Hippocampal formation (tissue), 2 donors: ENCODE measurements at regions not wholly inside any gene's neighbourhood (a gene's known extent, or its start where the extent isn't known, plus 50 kb on each side); places are given as distances from the start of the nearest gene placed in this dataset.
"Not testable (repeated sequence)": the region's sequence is repeated elsewhere in the genome, so short reads cannot be mapped to it uniquely, and the experiment has no call there.

Source experiments
- DNase-seq, 2 donors: peaks; one replicate each; lab custom pipeline; 2025; lab: John Stamatoyannopoulos, UW

- DNase-seq = no peak
Observed at GRCh38 chr4:79611026-79611425, 203.0 kb upstream of the GK2 start.

GRCh38 chr4:79609817-79610216 is 201.8 kb upstream of the GK2 start:
- DNase-seq = no peak

DNA sequence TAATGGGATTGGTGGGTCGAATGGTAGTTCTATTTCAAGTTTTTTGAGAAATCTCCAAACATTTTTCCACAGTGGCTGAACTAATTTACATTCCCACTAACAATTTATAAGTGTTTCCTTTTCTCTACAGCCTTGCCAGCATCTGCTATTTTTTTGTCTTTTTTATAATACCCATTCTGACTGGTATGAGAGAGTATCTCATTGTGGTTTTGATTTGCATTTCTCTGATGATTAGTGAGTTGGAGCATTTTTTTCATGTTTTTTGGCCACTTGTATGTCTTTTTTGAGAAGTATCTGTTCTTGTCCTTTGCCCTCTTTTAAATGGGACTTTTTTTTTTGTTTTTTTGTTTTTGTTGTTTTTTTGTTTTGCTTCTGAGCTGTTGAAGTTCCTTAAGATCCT is 200.0 kb upstream of the GK2 start:
- no peak for DNase-seq

DNA sequence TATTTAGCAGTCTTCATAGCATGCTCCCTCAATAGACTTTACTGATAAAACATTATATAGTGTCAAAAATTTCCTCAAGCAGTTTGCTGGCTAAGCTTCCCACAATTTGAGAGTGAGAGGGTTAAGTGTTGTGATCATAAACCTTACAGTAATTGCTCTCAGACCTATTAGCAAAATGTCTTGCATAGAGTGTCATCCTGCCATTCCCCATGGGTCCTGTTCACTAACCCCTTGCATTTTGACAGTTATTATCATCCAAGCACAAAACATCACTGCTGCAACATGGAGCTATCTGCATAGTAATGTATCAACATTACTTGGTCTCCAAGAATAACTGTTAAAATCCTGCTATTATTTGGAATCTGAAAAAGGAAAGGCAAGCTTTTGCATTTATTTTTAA is 196.1 kb upstream of the GK2 start:
- no peak for DNase-seq

- no peak for DNase-seq
Observed at GRCh38 chr4:79603681-79604080, 195.7 kb upstream of the GK2 start.

DNA sequence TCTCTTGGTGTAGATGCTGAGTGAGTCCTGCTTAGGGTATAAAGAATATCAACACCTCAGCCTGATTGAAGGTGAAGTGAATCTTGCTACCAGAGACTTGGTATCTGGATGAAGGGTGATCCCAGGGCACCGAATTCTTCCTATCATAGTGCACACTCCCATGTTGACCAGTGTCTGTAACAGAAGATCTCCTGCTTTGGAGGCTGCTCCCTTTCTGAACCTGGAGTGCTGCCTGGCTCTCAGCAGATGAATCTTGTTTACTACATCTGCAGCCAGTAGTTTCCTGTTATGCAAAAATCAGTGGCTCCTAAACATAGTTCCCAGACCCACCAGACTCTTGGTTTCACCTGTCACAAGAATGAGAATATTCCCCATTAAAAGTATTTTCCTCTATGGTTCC is 191.7 kb upstream of the GK2 start:
- DNase-seq = no peak

DNA sequence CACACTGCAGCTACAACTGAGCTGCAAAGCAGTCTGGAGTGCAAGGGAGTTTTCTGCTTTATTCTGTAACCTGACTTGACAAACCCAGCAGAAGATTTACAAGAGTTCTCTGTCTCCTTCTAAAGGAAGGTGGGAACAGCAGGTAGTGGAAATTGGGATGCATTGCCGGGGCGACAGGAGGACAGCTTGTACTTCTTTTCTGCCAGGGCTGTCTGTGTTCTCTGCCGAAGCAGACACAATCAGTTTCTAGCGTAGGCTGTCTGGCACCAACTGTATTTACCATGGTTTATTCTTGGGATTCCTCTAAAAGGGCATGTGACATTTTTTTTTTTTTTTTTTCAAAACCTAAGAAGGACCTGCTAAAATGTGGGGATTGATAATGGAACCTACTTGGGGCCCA is 190.8 kb upstream of the GK2 start:
- DNase-seq = peak in 1 of 2 donors; percentile 28

DNA sequence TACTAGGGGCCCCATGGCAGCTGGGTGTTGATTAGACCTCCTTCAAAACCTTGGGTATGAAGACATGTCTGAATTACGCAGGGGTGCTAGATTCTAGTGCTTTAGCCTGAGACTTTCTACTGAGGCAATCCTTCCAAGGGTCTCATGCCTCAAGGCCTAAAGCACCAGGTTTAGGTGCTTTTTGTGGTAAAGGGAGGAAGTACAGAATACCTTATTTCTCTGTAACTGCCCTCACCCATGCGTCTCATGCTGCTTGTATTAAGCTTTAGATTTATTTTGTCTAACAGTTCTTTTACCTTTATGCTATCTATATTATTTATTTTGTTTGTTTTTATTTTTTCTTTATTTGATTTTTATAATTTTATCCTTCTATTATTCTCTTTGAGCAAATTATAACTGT is 190.2 kb upstream of the GK2 start:
- no peak for DNase-seq

GRCh38 chr4:79597266-79597665 is 189.2 kb upstream of the GK2 start:
- no peak for DNase-seq

DNA sequence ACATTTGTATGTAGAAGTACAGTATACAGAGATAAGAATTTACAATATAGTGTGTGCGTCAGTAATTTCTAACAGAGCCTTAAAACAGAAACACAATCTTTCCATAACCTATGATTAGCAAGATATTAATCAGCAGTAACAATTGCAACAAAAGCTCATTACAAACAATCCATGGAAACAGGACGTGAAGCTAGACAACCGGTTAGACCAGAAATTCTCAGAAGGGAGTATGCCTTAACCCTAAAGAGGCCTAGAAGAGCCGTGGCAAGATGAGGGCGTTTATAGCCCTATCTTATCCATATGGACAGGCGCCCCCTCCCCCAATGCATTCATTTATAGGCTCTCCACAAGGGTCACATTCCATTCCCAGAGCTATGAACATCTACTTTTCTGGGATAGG is 184.2 kb upstream of the GK2 start:
- DNase-seq = not testable (repeated sequence)

- no peak for DNase-seq
Observed at GRCh38 chr4:79588679-79589078, 180.7 kb upstream of the GK2 start.

GRCh38 chr4:79587207-79587606 is 179.2 kb upstream of the GK2 start:
- not testable (repeated sequence) for DNase-seq

- DNase-seq = no peak
Observed at GRCh38 chr4:79585834-79586233, 177.8 kb upstream of the GK2 start.

DNA sequence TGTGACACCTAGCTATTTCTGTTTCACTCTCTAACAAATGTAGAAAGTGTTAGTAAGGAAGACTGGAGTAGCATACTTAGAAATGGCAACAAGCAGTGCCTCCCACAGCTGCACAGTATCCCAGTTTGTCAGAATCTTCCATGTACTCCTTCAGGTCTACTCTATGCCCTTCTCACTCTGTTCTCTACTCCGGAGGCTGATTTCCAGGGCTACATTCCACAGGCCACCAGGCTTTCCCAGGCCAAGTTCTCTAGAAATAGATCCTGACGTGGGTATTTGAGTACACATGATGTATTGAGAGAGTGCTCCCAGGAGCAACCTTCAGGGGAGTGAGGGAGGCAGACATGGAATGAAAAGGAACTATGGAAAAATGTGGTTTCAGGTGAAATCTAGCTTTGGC is 177.3 kb upstream of the GK2 start:
- no peak for DNase-seq

DNA sequence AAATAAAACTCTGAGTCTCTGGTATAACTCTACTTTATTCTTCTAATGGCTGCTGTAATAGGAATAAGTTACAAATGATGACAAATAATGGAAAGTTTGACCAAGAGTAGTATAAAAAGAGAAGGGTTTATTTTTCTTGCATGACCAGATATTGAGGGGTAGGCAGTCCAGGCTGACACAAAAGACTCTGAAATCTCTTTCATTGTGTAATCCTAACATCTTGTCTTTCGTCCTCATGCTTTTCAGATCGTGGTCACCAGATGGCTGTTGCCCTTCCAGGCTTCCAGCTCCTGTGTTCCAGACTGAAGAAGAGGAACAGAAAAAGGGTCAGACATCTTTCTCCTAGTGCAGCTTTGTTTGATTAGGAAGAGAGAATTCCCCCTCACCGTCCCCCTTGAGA is 176.9 kb upstream of the GK2 start:
- no peak for DNase-seq

- DNase-seq = no peak
Observed at GRCh38 chr4:79584352-79584751, 176.3 kb upstream of the GK2 start.

GRCh38 chr4:79578606-79579005 is 170.6 kb upstream of the GK2 start:
- DNase-seq = no peak

DNA sequence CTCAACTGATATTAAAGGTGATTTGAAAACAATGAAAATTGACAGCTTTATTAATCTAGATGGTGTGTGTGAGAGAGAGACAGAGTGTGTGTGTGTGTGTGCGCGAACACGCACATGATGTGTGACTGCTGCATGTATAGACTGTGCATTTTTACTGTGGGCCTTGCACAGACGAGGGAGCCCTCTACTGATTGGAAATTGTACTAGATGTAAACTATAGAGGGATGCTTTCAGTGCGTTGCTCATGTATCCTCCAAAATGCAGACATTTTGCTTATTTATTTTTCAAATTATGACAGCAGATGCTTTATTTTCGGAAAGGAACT is 168.4 kb upstream of the GK2 start:
- DNase-seq = peak in 1 of 2 donors; percentile 26

DNA sequence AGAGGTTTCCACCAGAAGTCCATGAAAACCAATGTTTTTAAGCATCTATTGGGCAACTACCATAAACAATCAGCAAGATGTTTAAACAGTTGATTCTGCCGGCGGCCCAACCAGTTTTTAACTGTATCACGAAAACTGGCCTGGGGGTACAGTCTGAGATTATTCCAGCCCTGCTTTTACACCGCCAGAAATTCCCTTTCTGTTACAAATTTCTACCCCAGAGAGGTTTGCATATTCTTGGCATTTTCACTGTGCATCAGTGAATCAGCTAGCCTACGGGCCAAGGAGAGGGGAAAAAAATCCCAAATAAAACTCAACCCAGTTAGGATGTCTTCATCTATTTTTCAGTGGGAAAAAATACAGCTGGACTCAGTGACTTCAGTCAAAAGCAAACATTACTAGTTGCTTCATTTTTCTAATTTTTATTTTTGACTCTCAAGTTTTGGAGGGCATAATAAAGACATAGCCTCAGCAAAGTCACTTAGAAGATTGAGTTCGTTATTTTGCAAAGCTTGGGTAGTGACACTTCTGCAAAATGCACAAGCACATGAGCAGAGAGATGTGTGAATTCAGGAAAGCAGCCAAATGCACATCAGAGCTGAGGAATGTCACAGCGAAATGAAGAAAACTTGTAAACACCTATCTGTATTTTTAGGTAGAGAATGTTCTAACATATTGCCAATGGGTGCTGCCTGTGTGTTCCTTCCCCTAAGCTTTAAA is 167.8 kb upstream of the GK2 start:
- no peak for DNase-seq

- DNase-seq = no peak
Observed at GRCh38 chr4:79574741-79575451, 166.9 kb upstream of the GK2 start.

GRCh38 chr4:79563219-79563618 is 155.2 kb upstream of the GK2 start:
- no peak for DNase-seq

DNA sequence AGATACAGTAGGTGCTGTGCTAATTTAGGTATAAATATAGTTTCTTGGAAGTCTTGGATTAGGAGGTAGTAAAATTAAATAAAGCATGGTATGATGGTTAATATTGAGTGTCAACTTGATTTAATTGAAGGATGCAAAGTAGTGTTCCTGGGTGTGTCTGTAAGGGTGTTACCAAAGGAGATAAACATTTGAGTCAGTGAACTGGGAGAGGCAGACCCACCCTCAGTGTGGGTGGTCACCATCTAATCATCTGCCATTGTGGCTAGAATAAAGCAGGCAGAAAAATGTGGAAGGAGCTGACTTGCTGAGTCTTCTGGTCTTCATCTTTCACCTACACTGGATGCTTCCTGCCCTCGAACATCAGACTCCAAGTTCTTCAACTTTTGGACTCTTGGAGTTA is 153.7 kb upstream of the GK2 start:
- DNase-seq = no peak

DNA sequence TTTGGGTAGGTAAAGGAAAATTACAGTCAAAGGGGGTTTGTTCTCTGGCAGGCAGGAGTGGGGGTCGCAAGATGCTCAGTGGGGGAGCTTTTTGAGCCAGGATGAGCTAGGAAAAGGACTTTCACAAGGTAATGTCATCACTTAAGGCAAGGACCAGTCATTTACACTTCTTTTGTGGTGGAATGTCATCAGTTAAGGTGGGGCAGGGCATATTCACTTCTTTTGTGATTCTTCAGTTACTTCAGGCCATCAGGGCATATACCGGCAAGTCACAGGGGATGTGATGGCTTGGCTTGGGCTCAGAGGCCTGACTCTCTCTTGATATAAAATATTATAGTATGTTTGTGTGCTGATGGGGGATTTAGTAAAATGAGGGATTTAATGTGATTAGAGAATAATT is 151.4 kb upstream of the GK2 start:
- DNase-seq = not testable (repeated sequence)

DNA sequence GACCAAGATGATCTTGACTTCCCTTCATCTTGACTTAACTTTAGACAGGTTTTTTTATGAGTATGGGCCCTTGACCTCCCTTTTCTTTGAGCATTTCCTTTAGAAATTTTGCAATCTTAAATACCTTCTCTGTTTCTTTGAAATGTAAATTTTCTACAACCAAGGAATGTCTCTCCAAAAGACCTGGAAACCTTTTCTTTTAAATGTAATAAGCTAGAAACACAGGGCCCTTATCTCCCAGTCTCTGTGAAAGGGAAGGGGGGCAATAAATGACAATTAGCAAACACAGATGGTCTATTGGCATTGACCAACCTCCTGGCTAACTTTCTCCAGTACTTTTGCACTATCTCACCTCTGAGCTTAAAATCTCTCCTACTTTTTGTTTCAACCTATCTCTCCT is 144.3 kb upstream of the GK2 start:
- no peak for DNase-seq
